IMR-90 (cell line): ENCODE measurements at regions not wholly inside any gene's neighbourhood (a gene's known extent, or its start where the extent isn't known, plus 50 kb on each side); places are given as distances from the start of the nearest gene placed in this dataset. TPM values are rescaled to one million over a fixed set of nuclear protein-coding genes. Genes with fewer than 3 reads are reported as not detected.

Source experiments
- microRNA-seq, 2 experiments: library from miRNA; stranded (forward) in 1 of 2; unstranded in 1 of 2; fragments of 10-50 nt in 1 of 2; fragments of <30 nt in 1 of 2; gene quantifications in 1 of 2; microRNA quantifications in 1 of 2; one replicate each; pipeline versions ENCODE3 to v1.1.0; 2013 to 2020; ENCODE audit not compliant: insufficient read depth in 1 of 2, insufficient read length in 1 of 2, unreplicated experiment in 1 of 2
- small RNA-seq, 5 experiments: library from RNA; depleted of rRNA; stranded (forward); fragments of <200 nt; gene quantifications; one replicate each; pipeline ENCODE3, GENCODE V24; 2012

Small RNAs in the stretch of these regions (microRNA-seq; reads per million reads assigned to microRNA genes)
- gene AC006548.1 (ENCODE audit: insufficient read depth, insufficient read length) (not detected), gene MTND1P17 (ENCODE audit: insufficient read depth, insufficient read length) (not detected)

Small RNAs in the stretch of these regions (small RNA-seq; reads per million reads assigned to genes)
- gene AC006548.1 = 0 reads per million in 5 experiments
- 0 reads per million in 5 experiments for gene MTND1P17
